Daoy (cell line): ENCODE measurements at regions not wholly inside any gene's neighbourhood (a gene's known extent, or its start where the extent isn't known, plus 50 kb on each side); places are given as distances from the start of the nearest gene placed in this dataset.

Source experiments
- DNase-seq: peaks from one replicate; pipeline ENCODE4 v3.0.0-alpha.2; 2015; ENCODE audit warnings: low read depth

DNA sequence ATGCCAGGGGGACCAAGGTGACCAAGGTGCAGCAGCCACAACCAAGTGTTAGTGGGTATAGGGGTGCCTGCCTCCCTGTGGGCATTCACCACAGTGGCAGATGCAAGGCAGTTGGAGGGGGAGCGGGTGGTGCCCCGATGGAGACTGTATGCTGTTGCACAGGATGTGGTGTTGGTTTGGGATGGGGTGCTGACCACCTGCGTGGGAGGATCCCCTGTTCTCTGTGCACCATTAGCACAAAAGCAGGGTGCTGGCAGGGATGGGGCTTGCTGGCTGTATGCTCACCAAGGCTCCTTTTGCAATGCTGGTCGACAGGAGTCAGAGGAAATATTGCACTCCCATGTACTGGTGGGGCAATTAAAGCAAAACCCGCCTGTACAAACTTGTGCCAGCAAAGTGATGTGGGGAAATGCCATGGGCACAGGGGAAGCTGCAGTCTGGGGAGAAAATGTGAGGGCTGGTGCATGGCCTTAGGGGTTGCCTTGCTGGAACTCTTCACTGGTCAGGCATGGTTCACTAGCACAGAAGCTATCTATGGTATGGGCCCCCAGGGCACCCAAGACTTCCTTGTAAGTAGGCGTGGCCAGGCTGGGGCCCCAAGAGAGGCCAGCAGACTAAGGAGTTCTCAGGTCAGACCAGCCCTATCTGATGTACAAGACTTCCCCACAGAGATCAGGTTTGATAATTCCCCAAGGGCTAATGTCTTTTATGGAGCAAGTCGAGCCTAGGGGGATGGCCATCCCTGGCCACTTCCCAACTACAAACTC lies 51.9 kb upstream of the GNAT3 start:
- DNase-seq: no peak

DNA sequence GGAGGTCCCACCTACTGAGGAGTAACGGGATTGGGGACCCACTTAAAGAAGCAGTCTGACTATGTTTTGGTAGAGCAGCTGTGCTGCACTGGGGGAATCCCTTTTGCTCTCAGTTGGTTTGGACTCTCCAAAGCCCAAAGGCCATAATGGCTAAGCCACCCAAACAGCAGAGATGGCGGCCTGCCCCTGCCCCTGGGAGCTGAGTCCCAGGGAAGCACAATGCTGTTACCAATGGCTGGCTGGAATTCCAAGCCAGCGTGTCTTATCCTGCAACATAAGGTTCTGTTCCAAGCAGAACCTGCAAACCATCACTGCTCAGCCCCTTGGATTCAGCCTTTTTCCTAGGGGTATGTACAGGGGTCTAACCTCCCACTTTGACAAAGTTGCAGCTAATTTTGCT lies 53.7 kb upstream of the GNAT3 start:
- DNase-seq: no peak

DNA sequence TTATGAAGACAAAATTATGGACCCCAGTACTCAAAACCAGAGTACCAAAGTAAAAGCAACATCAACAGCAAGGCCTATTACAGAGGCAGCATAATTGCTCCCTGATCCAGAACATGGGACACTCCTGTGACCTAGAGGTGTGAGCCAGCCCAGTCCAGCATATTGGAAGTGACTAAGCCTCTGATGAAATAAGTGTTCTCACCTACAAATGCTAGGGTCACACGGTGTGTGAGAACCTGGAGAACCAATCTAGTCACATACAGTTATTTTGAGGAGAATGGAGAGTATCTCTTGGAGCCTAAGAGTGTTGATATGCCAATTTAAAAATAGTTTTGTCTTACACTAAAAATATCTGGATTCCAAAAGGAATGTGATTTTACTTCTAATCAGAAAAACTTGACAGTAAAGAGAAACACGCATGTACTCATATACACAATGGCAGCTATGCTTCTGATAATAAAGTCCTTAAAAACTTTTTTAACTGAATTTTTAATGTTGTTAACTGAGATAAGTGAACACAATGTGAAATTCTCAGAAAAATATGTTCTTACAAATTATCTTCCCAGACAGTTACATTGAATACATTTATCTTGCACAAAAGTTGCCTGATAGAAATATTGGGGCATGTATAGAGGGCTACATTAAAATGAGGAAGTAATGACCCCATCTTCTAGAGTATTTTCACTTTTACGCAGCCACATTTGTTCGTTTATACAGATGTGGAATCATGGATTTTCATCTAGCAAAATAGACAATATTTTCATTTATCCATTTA lies 56.8 kb upstream of the CD36 start:
- no peak for DNase-seq

DNA sequence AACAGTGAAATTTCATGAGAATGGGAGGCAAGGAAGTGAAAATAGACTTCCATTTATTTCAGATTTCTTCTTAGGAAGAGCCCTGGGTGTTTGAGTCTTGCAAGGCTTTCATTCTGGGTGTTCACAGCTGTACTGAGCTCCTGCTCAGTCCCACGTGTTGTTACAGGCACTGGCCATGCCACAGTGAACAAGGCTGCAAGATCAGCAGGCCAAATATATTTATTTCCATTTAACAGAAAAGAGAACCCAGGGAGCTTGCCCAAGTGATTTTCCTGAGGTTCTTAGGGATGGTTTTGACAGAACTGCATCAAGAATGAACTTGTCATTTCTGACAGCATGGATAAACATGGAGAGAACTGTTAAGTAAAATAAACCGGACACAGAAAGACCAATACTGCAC lies 54.5 kb upstream of the CD36 start:
- no peak for DNase-seq

DNA sequence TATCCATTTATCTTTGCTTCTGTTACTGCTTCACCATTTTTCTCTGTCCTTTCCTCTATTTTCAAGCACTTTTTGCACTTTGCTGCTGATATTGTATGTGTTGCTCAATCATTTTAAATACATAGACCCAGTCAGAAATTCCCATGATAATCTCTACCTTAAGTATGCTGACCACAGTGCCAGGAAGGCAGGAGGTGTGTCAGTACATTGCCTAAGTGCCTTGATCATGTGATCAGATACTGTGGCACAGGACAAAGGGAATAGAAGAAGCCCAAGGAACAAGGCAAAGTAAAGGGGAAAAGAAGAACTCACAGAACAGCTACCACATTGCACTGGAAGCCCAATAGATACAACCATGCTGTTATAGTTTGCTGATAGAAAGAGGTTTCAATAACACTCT lies 53.7 kb upstream of the CD36 start:
- DNase-seq: peak; percentile 9

DNA sequence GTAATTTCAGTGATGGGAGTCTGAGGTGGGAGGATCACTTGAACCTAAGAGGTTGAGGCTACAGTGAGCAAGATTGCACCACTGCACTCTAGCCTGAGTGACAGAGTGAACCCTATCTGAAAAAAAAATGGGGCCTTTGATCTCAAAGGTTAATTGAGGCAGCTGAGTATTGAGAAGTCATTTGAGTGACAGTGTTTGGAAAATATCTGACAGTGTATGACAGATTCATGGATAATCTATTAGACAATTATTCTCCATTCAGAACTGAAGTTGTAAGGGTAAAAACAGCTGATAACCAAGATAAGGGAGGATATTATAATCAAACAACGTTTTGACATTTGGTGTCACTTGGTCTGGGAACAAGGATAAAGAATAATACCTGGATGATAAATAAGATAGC lies 50.9 kb upstream of the CD36 start:
- DNase-seq: no peak

DNA sequence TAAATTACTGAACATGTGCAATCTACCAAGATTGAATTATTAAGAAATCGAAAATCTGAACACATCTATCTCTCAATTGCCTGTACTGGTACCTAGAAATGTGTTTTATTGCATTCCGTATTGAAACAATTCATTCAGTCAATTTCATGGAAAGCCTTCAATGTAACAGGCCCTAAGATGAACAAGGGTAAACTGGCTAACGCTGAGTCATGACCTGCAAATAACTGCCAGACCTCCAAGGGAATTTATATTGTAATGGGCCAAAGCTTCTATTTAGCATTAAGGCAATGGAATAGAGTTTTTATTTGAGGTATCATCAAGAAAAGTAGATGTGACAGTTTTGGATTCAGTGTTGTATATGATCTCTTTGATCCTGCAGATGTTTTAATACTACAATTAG lies 49.9 kb upstream of the CD36 start:
- DNase-seq: no peak
